HG03039 (cell line): ENCODE measurements at regions not wholly inside any gene's neighbourhood (a gene's known extent, or its start where the extent isn't known, plus 50 kb on each side); places are given as distances from the start of the nearest gene placed in this dataset.
"Not testable (repeated sequence)": the region's sequence is repeated elsewhere in the genome, so short reads cannot be mapped to it uniquely, and the experiment has no call there.

Experiments used
- ATAC-seq: cut with Tn5 transposase; IDR thresholded peaks from one replicate; pipeline ENCODE4 v1.9.1; 2021; ENCODE audit warnings: mild to moderate bottlenecking, moderate library complexity; ENCODE audit not compliant: unreplicated experiment

DNA sequence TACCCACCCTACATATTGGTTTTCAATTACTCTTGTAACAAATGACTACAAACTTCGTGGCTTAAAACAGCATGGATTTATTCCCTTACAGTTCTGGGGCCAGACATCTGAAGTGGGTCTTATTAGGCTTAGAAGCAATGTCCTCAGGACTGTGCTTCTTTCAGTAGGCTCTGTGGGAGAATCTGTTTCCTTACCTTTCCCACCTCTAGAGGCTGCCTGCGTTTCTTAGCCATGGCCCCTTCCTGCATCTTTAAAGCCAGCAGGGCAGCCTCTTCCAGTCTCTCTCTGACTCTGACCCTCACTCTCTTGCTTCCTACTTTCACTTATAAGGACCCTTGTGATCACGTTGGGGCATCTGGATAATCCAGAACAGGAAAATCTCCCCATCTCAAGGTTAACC lies 252.5 kb upstream of the PGRMC2 start:
- no peak for ATAC-seq

GRCh38 chr4:128538111-128538882 lies 250.7 kb upstream of the PGRMC2 start:
- ATAC-seq = no peak

DNA sequence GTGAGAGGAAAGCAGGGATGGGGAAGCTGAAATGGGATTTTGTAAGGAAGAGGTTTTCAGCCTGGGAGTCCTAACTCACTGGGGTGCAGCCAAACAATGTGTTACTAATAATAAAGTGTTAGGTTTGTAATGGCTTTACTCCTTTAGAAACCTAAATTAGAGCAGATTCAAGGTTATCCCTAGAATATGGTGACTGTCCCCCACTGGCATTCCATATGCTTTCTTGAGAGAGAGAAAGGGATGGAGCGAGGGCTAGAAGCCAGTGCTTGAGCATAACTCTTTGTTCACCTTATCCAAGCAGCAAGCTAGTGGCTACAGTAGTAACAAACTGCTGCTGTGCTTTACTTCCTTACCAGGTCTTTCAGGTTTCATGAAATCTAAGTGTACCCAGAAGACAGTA lies 249.1 kb upstream of the PGRMC2 start:
- ATAC-seq = no peak

GRCh38 chr4:128535510-128535909 lies 247.9 kb upstream of the PGRMC2 start:
- ATAC-seq = not testable (repeated sequence)

DNA sequence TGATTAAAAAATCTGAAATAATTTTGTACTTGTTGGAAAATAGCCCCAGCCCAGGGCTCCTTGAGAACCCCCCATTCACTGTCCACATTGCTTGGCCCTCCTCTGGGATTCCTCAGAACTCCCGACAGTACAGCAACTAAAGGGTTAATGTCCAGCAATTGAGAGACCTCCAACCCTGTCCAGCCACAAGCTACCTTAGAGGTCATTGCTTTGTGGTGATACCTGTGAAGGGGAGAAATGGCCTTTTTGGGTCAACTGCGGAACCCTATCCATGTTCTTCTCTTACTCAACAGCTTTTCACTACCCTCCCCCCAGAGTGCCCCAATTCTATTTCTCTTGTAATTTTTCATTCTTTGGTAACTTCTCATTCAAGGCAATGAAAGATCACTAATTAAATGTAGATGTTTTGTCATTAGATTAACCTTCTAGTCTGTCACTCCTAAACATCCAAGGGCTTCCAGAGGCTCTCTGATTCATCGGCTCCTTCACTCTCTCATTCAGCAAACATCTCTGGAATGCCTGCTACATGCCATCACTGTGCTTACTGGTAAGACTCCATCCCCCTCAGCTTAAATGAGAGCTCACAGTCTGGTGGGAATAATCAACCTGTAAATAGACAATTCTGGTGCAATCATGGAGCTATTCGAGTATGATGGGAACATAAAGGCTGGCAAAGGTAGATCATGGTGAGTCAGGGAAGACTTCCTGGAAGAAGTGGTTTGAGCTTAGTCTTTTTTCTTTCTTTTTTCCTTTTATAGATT lies 241.4 kb upstream of the PGRMC2 start:
- ATAC-seq = no peak

DNA sequence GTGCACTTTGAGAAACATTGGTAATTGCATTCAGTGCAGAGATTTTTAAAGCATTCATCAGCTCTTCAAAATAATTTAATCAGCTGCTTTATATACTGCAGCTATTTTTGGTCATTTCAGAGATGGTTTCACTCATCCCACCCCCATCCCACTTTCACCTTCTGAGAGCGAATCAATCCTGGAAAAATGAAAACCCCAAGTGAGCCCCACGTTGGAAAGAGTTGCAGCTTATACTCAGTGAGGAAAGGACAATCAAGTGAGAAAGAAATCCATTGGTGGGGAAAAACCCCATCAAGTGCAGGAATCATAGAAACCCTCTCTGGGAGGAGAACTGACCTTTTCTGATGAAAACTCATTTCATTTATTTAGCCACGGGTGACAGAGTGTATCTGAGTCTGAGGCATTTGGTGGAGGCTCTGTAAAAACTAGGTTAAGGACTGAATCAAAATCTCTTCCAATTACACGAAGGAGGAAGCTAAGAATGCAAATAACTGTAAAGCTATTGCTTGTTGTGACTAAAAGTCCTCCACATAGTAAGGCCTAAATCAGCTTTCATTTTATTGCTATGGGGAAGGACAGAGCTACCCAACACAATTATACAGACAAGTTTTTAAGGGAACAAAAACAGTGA lies 240.4 kb upstream of the PGRMC2 start:
- no peak for ATAC-seq

DNA sequence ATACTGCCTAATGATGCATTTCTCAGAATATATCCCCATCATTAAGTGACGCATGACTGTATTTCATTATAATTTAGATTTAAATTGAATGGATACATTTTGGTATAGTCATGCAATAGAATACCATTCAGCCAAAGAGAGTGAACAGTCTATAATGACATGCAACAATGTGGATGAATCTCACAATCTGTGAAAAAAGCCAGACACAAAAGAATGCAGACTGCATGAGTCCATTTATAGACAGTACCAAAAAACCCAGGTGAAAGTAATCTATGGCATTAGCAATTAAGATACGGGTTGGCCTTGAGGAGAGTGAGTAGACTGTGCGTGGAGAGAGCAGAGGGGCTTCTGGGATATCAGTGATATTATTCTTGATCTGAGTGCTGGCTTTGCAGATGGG lies 239.7 kb upstream of the PGRMC2 start:
- no peak for ATAC-seq

- ATAC-seq = no peak
These were observed 238.5 kb upstream of the PGRMC2 start for GRCh38 chr4:128525992-128526630.

- ATAC-seq = no peak
These were observed 237.8 kb upstream of the PGRMC2 start for GRCh38 chr4:128525387-128525786.

- ATAC-seq = no peak
These were observed 236.7 kb upstream of the PGRMC2 start for GRCh38 chr4:128524311-128524710.

- ATAC-seq = no peak
These were observed 234.1 kb upstream of the PGRMC2 start for GRCh38 chr4:128521648-128522111.

DNA sequence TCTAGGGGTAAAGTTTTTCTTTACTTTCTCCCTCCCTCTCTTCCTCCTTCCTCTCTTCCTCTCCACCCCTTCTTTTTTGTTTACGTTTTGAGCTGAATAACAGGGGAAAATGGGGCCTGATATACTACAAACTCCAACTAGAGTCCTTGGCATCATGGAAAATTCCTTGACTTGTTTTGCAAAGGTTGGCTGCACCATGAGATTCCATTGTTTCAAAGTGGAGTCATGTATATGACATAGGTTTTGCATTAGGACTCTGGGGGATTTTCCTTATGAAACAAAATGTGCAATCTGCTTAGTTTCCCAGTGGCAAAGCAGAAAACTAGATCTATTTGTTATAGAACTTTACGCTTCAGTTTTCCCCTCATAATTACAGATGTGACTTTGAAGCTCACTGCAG lies 233.5 kb upstream of the PGRMC2 start:
- ATAC-seq = no peak

DNA sequence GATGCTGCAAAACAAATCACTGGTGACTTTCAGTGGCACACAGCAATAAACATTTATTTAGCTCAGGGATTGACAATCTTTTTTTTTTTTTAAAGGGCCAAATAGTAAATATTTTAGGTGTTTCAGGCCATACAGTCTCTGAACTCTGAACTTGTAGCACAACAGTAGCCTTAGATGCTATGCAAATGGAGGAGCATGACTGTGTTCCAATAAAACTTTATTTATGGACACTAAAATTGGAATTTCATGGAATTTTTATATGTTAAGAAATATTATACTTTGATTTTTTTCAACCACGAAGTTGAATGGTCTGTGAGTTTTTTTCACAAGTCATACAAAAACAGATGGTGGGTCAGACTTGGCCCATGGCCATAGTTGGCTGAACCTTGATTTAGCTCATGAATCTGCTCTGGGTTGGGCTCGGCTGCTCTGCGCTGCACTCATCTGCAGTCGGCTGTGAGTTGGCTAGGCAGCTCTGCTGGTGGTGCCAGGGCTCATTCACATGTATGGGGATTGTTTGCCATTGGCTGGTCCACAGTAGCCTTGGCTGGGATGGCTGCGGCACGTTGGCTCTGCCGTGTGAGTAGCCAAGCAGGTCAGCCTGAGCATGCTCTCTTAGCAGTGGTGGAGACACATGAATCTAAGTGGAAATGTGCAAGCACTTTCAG lies 231.7 kb upstream of the PGRMC2 start:
- ATAC-seq = no peak

DNA sequence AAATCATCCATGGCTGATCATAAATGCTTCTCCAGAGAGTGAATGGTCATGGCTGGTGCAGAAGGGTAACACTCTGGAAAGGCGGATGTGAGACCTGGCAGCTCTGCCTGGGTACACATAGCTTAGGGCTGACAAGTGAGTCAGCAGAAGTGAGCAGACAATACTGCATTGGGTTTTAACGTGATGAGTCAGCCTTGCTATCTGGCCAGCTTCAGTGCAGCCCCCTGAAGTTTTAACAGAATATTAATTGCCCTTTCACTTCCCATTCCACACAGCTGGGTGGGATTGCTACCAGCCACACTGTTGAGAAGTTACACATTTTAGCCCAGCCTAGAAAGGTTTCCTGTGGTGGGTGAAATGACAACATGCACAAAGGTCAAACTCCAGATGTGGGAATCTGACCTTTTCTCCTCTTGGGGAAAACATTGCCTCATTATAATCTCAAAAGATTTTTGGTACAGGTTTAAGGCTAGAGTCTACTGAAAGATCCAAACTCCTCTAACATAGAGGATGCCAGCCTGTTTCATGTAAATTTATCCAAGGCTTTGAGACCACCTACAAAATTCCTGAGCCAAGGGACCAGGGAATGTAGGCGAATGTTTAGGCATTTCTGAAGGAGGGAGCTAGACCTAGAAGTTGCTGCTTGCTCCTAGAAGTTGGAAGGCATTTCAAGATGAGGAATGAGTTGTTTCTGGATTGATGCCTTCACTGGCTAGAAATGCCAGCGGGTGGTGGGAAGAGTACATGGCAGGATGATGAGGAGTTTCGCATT lies 230.3 kb upstream of the PGRMC2 start:
- ATAC-seq = peak; percentile 97

DNA sequence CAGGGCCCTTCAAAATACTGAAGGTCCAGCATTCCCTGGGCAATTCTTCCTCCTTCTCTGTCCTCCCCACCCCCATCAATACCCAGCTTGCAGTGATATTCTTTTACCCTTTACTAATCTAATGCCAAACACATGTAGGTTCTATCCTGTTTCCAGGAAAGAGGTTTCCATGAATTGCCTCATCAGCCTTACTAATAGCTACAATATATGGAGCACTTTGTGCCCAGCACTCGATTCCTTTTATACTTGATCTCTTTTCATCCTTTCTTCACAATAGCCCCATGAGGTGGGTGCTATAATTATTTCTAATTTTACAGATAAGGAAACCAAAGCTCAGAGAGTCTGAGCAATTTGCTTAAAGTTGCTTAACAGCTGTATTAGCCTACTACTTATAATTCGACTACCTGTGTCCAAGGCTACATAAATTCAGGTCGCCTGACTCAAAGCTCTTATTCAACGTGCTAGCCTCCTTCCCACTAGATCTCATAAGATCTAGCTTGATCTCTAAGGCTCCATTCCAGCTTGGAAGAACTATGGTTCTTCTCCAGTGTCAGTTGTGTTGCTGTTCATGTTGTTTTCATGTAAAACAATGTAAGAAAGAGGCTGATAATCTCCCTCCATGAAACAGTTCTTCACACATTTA lies 229.6 kb upstream of the PGRMC2 start:
- no peak for ATAC-seq

- peak; percentile 31 for ATAC-seq
These were observed 228.8 kb upstream of the PGRMC2 start for GRCh38 chr4:128516301-128516969.

DNA sequence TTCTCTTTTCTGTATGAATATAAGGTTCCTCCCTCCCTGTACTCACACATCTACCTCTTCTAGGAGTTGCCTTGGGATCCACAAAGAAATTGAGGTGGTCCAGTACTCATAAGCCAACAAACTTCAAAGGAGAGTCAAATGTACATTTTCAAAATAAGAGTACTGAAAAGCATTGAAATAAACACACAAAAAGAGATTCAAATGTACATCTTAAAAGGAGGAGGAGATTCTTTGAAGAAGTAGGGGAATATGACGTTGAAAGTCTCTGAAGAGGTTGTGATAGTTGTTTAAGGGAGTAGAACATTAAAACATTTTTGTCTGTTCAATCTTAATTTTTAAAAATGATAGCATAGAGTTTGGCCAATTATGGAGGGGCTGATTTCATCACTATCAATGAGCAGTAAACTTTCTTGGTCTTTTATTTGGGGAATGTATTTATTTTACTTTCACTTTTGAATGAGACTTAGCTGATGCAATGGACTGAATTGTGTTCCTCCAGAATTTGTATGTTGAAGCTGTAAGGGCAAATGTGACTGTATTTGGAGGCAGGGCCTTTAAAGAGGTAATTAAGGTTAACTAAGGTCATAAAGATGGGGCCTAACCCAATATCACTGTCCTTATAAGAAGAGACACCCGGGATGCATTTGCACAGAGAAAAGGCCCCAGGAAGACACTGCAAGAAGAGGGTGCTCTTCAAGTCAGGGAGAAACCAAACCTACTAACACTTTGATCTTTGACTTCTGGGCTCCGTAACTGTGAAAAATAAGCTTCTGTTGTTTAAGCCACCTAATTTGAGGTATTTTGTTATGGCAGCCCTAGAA lies 226.3 kb upstream of the PGRMC2 start:
- no peak for ATAC-seq

DNA sequence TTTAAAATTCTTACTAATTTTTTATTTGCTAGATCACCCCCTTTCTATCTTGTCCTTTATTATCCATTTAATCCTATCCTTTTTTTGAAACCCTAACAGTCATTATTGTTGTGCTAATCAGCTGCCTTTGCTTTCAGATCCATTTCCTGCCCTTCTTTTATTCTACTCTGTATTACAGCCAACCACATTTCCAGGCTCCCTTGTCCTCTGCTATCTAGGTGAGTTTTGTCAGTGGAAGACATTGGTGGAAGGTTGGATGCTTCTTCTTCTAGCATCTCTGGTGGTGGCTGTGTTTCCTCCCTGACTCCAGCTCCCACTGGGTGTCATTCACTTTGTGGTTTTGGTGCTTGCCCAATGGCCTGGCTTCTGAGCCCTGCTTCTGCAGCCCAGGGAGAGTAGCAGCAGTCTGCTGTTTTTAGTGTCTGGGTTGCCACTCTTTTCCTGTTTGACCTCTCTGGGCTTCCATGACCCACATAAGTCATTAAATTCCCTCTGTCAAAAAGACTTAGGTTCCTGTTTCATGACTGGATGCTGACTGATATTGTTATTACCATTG lies 225.2 kb upstream of the PGRMC2 start:
- ATAC-seq = no peak
